ENCODE measurements at regions not wholly inside any gene's neighbourhood (a gene's known extent, or its start where the extent isn't known, plus 50 kb on each side); places are given as distances from the start of the nearest gene placed in this dataset.

DNA sequence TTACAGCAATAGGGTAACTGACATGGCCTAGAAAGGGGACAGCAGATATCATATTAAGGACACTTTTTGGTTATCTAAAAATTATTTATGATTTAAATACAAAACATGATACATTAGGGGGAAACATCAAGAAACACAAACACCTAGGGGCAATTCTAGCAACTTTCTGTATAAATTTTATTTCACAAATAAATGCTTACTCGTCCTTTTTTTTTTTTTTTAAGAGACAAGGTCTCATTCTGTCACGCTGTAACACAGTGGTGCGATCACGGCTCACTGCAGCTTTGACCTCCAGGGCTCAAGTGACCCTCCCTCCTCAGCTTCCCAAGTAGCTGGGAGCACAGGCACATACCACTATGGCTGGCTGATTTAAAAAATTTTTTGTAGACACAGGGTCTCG, 151.8 kb upstream of the BCOR start:
- Histone ChIP-seq H3K27ac (no peak overlapping the region), H3K4me3 (no peak overlapping the region), H3K36me3 (no peaks in the 10 kb centered on the region), H3K9me3 (no peaks in the 10 kb centered on the region), H3K4me1 (no peaks in the 10 kb centered on the region), H3K27me3 (no peaks in the 10 kb centered on the region)
- no peak for DNase-seq (ENCODE audit: low spot score in 2 of 2)
- TF ChIP-seq CTCF (IDR thresholded peaks at IDR 0.05) = no peak
- intact Hi-C loops (cut with DNase I) = no loop called here

- no peak overlapping the region for H3K4me3 ChIP-seq
- intact Hi-C loops (cut with DNase I) = no loop called here
- no peaks in the 10 kb centered on the region for H3K4me1 ChIP-seq
- no peak overlapping the region for H3K27ac ChIP-seq
- H3K27me3 ChIP-seq = no peaks in the 10 kb centered on the region
- H3K36me3 ChIP-seq = no peaks in the 10 kb centered on the region
- DNase-seq (ENCODE audit: low spot score in 2 of 2) = no peak
- no peaks in the 10 kb centered on the region for H3K9me3 ChIP-seq
- no peak for TF ChIP-seq CTCF (IDR thresholded peaks at IDR 0.05)
Observed at GRCh38 chrX:40248822-40249221, 151.1 kb upstream of the BCOR start.

DNA sequence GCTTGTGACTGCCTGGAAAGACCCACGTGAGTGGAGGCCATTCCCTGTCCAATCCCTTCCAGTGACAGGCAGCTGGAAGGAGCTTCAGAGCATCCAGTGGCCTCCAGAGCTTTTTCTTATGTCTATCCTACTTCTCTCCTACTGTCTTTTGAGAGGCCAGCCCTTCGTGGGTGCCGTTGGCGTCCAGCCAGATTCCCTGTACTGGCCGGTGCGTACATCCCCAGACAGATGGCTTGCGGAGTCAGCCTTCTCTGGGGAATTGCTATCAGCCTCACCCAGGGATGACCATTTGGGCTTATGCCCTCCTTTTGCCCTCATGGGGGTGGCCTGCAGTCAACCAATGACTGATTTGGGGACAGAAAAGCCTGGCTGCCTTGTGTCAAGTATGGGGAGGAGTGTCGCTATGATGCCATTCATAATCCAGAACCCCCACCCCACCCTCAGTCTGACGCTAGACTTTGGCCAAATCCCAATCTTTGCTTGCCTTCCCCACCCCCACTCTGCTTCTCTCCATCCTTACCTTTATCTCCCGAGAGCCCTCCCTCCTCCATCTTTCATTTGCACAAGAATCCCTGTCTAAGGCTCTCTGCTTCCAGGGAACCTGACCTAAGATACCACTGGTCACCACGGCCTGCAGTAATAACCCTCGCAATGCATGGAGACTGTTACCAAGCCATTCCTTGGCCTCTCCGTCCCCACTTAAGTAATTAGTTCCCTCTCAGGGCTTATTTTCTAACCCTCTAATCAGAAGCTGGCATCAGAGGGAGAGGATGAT, 150.3 kb upstream of the BCOR start:
- Histone ChIP-seq H3K27ac (no peak overlapping the region), H3K9me3 (no peaks in the 10 kb centered on the region)
- intact Hi-C loops (cut with DNase I) = no loop called here

DNA sequence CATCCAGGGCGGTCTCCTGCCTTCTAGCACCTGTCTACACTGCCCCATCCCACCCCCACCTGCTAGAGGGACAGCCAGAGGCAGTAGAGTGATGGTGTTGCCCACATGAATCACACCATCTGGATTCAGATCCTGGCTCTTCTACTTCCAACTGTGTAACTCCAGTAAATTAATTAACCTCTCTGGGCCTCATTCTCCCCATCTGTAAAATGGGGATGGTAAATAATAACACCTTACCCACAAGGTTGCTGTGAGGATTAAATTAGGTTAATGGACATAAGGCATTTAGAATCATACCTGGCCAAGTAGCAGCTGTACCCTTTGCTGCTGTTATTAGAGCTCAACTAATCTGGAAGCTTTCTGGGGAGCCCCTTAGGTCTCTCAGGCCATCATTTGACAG, 149.6 kb upstream of the BCOR start:
- Histone ChIP-seq H3K27ac (no peak overlapping the region), H3K36me3 (no peaks in the 10 kb centered on the region), H3K27me3 (no peaks in the 10 kb centered on the region), H3K9me3 (no peaks in the 10 kb centered on the region), H3K4me1 (no peaks in the 10 kb centered on the region), H3K4me3 (no peak overlapping the region)
- no peak for TF ChIP-seq CTCF (IDR thresholded peaks at IDR 0.05)
- no peak for DNase-seq (ENCODE audit: low spot score in 2 of 2)
- intact Hi-C loops (cut with DNase I) = no loop called here

More for the DNA sequence above, 150.3 kb upstream of the BCOR start:
- no peaks in the 10 kb centered on the region for H3K27me3 ChIP-seq
- no peaks in the 10 kb centered on the region for H3K36me3 ChIP-seq
- H3K4me3 ChIP-seq = no peak overlapping the region
- no peak for DNase-seq (ENCODE audit: low spot score in 2 of 2)
- no peaks in the 10 kb centered on the region for H3K4me1 ChIP-seq
- no peak for TF ChIP-seq CTCF (IDR thresholded peaks at IDR 0.05)

DNA sequence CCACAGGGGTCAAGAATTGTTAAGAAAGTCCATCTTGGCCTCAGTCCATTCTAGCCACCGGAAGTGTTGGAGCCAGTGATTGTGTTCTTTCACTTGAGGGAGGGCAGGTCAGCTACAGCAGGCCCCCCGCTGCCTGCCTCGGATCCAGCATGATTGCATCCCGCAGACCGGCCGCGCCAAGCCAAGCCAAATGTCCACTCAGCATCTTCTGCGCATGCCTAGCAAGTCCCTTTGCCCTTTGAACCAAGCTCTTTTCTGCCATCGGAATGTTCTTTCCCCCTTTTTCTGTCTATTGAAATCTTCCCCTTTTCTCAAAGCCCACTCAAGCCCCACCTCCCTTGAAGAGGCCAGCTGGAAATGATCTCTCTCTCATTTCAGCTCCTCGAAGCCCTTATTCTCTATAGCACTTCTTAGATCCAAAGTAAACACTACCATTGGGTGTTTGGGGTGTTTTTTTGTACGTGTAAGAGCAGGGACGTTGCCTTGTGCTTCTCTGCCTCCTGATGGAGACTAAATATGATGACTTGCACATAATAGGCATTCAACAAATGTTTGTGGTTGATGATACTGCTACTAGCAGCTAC, 147.8 kb upstream of the BCOR start:
- intact Hi-C loops (cut with DNase I) = no loop called here
- no peak overlapping the region for H3K27ac ChIP-seq

More for the DNA sequence above, 147.8 kb upstream of the BCOR start:
- no peaks in the 10 kb centered on the region for H3K36me3 ChIP-seq
- no peaks in the 10 kb centered on the region for H3K4me1 ChIP-seq
- H3K27me3 ChIP-seq = no peaks in the 10 kb centered on the region
- DNase-seq (ENCODE audit: low spot score in 2 of 2) = no peak
- no peaks in the 10 kb centered on the region for H3K9me3 ChIP-seq
- no peak for TF ChIP-seq CTCF (IDR thresholded peaks at IDR 0.05)
- H3K4me3 ChIP-seq = peak overlapping the region; percentile 23 to 37

All from ascending aorta (tissue), 2 donors.